Uterus (tissue), 3 donors: ENCODE measurements at regions not wholly inside any gene's neighbourhood (a gene's known extent, or its start where the extent isn't known, plus 50 kb on each side); places are given as distances from the start of the nearest gene placed in this dataset.

Experiments used
- DNase-seq, 2 donors: peaks; one replicate each; pipeline ENCODE4 v3.0.0-alpha.2; 2019 to 2020
- H3K27ac ChIP-seq, 2 donors: fragments of 200-600 bp; sonication (generic); 1 replicate in 1 of 2; 2 replicates in 1 of 2; pipeline ENCODE4 v1.5.1; 2016 to 2018
- H3K27me3 ChIP-seq, 2 donors: fragments of 200-600 bp; sonication (generic); one replicate each; pipeline ENCODE4 v1.5.1; 2018 to 2019; ENCODE audit warnings: control low read depth in 1 of 2
- H3K36me3 ChIP-seq, 2 donors: fragments of 200-600 bp; sonication (generic); one replicate each; pipeline ENCODE4 v1.5.1; 2019; ENCODE audit warnings: control low read depth in 1 of 2
- H3K4me1 ChIP-seq, 2 donors: fragments of 200-600 bp; sonication (generic); one replicate each; pipeline ENCODE4 v1.5.1; 2018 to 2019; ENCODE audit warnings: control low read depth in 1 of 2
- H3K4me3 ChIP-seq, 2 donors: fragments of 200-600 bp; sonication (generic); 1 replicate in 1 of 2; 2 replicates in 1 of 2; pipeline ENCODE4 v1.5.1; 2018 to 2019; ENCODE audit warnings: mild to moderate bottlenecking in 1 of 2
- H3K9me3 ChIP-seq, 2 donors: fragments of 200-600 bp; sonication (generic); one replicate each; pipeline ENCODE4 v1.5.1; 2019; ENCODE audit warnings: control low read depth in 1 of 2
- CTCF ChIP-seq, 4 experiments: fragments of 200-600 bp in 2 of 4; fragments of 450-650 bp in 2 of 4; sonication (generic) in 2 of 4; IDR thresholded peaks; one replicate each; pipeline ENCODE4 v1.5.1; 2016 to 2019; ENCODE audit warnings: antibody characterized with exemption in 4 of 4, mild to moderate bottlenecking in 2 of 4, moderate library complexity in 1 of 4
- POLR2A ChIP-seq, 2 donors: fragments of 450-650 bp; IDR thresholded peaks; one replicate each; pipeline ENCODE4 v1.6.1; 2016; ENCODE audit warnings: antibody characterized with exemption in 2 of 2, mild to moderate bottlenecking in 1 of 2, moderate library complexity in 1 of 2
- intact Hi-C: fragments of 100-400 bp; cut with DNase I; formaldehyde crosslinking; loops from one replicate; pipeline ENCODE4 v1.15.1; 2023; ENCODE audit warnings: low total_unique reads
- donor health status: DM: yes; HTN: yes; CAD: no.

- no peak for DNase-seq
- intact Hi-C loops, result no loop called here
- Histone ChIP-seq H3K36me3 (no peaks in the 10 kb centered on the region), H3K27ac (no peak overlapping the region), H3K4me1 (no peaks in the 10 kb centered on the region), H3K4me3 (no peak overlapping the region), H3K27me3 (no peaks in the 10 kb centered on the region), H3K9me3 (no peaks in the 10 kb centered on the region)
- TF ChIP-seq CTCF (IDR thresholded peaks at IDR 0.05), result no peak
- no peak for TF ChIP-seq POLR2A (IDR thresholded peaks at IDR 0.05)
Observed at GRCh38 chrX:104329731-104330130, 75.0 kb upstream of the ESX1 start.

- Histone ChIP-seq H3K27me3 (no peaks in the 10 kb centered on the region), H3K36me3 (no peaks in the 10 kb centered on the region), H3K4me1 (no peaks in the 10 kb centered on the region), H3K4me3 (no peak overlapping the region), H3K27ac (no peak overlapping the region), H3K9me3 (no peaks in the 10 kb centered on the region)
- intact Hi-C loops, result no loop called here
- DNase-seq, result no peak
- TF ChIP-seq POLR2A (IDR thresholded peaks at IDR 0.05) (no peak), CTCF (IDR thresholded peaks at IDR 0.05) (no peak)
Observed at GRCh38 chrX:104325213-104325585, 70.5 kb upstream of the ESX1 start.

- Histone ChIP-seq H3K4me1 (no peaks in the 10 kb centered on the region), H3K27me3 (no peaks in the 10 kb centered on the region), H3K4me3 (no peak overlapping the region), H3K36me3 (no peaks in the 10 kb centered on the region), H3K9me3 (no peaks in the 10 kb centered on the region), H3K27ac (no peak overlapping the region)
- intact Hi-C loops, result no loop called here
- DNase-seq, result no peak
- no peak for TF ChIP-seq POLR2A (IDR thresholded peaks at IDR 0.05)
- no peak for TF ChIP-seq CTCF (IDR thresholded peaks at IDR 0.05)
Observed at GRCh38 chrX:104324461-104325212, 69.9 kb upstream of the ESX1 start.

- no peaks in the 10 kb centered on the region for H3K9me3 ChIP-seq
- intact Hi-C loops, result no loop called here
- no peaks in the 10 kb centered on the region for H3K4me1 ChIP-seq
- no peak for DNase-seq
- no peak for TF ChIP-seq POLR2A (IDR thresholded peaks at IDR 0.05)
- TF ChIP-seq CTCF (IDR thresholded peaks at IDR 0.05), result no peak
- H3K27me3 ChIP-seq, result no peaks in the 10 kb centered on the region
- H3K4me3 ChIP-seq, result no peak overlapping the region
- H3K36me3 ChIP-seq, result no peaks in the 10 kb centered on the region
- no peak overlapping the region for H3K27ac ChIP-seq
Observed at GRCh38 chrX:104319346-104319745, 64.6 kb upstream of the ESX1 start.

GRCh38 chrX:104318330-104319009, 63.7 kb upstream of the ESX1 start:
- DNase-seq, result no peak
- Histone ChIP-seq H3K27me3 (no peaks in the 10 kb centered on the region), H3K27ac (no peak overlapping the region), H3K4me1 (no peaks in the 10 kb centered on the region), H3K36me3 (no peaks in the 10 kb centered on the region), H3K9me3 (no peaks in the 10 kb centered on the region), H3K4me3 (no peak overlapping the region)
- intact Hi-C loops, result no loop called here
- TF ChIP-seq POLR2A (IDR thresholded peaks at IDR 0.05) (no peak), CTCF (IDR thresholded peaks at IDR 0.05) (no peak)
